Activated CD4-positive, CD25-positive, alpha-beta regulatory T cell treated with anti-CD3 and anti-CD28 coated beads, Interleukin-2, amount 50 U/mL, for 16 hours (primary cell): ENCODE measurements at regions not wholly inside any gene's neighbourhood (a gene's known extent, or its start where the extent isn't known, plus 50 kb on each side); places are given as distances from the start of the nearest gene placed in this dataset.

Experiments used
- DNase-seq: peaks from one replicate; pipeline ENCODE4 v3.0.0-alpha.2; 2020; ENCODE audit warnings: low read depth, low spot score

DNA sequence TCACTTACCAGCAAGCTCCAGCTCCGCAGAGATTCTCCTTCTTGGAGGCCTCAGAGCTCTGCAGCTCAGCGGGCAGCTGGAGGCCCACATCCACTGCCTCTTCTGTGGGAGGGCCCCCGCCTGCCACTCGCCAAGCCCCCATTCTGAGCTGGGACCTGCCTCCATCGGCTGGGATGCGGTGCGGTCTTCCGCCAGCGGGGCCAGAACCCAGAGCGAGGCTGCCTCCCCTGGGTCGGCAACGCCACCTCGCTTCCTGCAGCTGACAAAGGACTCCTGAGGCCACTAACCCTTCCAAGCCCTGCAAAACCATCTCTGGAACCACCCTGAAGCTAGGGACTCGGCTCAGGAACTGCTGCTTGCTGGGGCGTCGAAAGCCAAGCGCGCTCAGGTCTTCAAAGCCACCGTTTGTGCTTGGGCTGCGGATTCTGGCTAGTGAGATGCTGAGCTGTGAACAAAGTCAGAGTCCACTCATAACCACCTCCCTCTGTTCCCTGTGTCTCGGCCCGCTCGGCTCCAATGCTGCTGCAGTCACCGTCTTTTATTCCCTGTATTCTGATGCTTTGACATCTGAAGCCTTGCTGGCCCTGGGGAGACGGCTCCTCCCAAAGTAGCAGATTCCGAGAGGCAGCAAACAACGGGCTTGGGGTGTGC is 174.3 kb downstream of the ENGASE start:
- DNase-seq, result no peak

- DNase-seq, result no peak
These were observed 171.9 kb downstream of the ENGASE start for GRCh38 chr17:79246225-79247190.

DNA sequence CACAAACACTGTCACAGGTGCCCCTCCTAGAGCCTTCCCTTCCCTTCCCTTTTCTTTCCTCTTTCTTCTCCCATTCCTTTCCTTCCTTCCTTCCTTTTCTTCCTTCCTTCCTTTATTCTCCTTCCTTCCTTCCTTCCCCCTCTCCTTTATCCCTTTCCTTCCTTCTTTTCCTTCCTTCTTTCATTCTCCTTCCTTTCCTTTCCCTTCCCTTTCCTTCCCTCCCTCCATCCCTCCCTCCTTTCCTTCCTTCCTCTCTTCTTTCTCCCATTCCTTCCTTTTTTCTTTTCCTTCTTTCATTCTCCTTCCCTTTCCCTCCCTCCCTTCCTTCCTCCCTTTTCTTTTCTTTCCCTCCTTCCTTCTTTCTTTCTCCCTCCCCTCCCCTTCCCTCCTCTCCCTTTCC is 170.0 kb downstream of the ENGASE start:
- DNase-seq, result no peak

GRCh38 chr17:79243996-79244395 is 169.4 kb downstream of the ENGASE start:
- DNase-seq, result no peak

DNA sequence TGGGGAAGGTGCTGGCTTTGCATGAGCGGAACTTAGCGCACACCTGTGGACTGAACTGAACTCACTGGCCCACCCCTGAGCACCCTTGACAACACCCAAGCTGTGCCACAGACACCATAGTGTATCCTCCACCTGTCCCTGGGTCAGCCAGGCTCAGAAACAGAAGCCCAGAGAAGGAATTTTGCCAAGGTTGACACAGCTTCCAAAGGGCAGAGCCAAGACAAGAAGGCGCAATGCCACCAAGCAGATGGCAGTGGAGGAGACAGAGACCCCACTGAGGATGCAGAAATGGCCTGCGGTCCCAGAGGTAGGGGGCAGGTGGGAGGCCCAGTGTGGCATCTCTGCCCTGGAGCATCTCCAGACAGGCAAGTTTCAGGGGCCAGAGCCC is 169.0 kb downstream of the ENGASE start:
- no peak for DNase-seq

- DNase-seq, result no peak
These were observed 168.4 kb downstream of the ENGASE start for GRCh38 chr17:79242873-79243602.

DNA sequence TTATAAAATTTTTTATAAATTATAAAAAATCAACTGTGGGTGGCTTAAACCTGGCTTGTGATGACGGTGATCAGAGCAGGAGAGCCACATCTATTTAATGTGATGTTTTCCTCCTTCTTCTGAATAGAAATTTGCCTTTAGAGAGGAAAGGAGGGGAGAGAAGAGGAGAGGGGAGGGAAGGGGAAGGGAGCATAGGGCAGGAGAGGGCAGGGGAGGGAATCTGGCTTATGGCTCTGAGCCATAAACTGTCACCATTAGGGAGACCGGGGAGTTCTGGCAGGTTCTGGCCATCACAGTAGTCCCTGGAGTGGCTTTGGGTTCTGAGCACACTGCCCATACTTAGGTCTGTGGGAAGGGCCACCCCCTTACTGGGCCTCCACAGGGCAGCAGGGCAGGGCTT is 167.8 kb downstream of the ENGASE start:
- no peak for DNase-seq

DNA sequence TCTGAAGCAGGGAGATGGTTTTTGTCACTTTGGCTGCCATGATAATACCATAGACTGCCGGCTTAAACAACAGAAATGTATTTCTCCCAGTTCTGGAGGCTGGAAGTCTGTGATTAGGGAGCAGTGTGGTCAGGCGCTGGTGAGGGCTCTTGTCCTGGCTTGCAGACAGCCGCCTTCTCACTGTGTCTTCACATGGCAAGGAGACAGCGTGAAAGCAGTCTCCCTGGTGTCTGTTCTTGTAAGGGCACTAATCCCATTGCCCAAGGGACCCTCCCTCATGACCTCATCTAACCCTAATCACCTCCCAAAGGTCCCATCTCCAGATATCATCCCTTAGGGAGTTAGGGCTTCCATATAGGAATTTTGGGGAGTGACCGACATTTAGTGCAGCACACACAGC is 167.0 kb downstream of the ENGASE start:
- no peak for DNase-seq

DNA sequence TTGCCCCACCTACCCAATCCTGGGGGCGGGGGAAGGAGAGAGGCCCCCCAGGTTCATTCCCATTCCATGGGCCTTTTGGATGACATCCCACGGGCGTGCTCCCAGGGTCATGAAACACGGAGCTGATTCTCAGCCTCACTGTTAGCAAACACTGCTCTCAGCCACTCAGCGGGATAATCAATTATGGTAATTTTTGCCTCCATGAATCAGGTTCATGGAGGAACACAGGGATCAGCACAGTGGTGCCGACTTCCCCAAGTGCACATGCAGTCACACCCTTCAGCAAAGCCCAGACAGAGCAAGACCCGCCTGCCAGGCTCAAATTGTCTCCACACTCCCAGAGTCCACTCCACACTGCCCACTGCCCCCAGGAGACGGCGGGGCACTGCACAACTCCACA is 164.6 kb downstream of the ENGASE start:
- DNase-seq, result no peak

DNA sequence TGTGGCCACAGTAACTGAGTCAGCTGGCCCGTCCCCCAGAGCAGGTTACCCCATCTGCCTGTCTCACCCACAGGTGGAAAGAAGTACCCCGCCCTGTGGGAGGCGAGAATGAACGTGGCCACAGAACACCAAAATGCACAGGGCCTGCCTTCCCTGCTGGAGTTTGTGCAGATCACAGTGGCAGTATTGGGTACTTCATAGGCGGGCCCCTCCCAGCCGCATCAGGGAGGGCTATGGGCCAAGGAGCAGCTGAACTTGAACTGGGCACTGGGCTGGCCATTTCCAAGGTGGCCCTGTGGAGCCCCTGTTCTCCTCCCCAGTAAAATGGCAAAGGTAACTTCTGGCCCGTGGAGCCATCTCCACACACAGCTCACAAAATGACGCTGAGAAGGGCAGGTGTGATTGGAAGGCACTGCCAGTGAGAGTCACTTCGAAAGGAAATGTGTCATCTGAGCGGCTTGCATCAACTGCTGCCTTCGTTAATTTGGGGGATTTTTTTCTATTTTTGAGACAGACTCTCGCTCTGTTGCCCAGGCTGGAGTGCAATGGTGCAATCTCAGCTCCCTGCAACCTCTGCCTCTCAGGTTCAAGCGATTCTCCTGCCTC is 162.9 kb downstream of the ENGASE start:
- DNase-seq, result no peak

- no peak for DNase-seq
These were observed 161.2 kb downstream of the ENGASE start for GRCh38 chr17:79235808-79236207.

DNA sequence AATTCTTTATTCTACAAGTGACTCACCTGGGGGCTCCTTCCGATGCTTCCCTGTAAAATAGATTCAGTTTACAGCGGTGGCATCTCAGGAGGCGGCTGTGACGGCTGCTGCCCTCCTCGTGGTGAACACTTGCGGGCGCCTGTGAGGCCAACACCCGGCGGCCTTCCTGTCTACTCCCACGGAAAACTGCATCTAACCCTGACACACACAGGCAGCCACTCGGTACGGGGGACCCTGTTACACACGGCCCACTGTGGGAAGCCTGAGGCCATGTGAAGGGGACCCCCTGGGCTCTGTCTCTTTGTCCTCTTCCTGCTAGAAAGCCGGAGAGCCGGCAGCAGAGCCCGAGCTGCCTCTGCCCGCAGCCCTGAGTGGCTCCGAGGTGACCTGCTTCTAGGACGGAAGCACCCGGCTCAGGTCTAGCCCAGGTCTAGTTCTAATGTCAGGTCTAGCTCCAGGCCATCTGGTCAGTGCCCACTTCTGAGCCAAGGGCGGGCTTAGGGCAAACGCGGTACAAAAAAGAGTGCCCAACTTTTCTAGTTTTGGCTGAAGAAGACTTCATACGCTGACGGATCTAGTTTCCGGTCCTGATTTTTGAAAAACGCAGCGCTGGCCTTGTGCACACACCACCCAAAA is 159.4 kb downstream of the ENGASE start:
- DNase-seq, result no peak

DNA sequence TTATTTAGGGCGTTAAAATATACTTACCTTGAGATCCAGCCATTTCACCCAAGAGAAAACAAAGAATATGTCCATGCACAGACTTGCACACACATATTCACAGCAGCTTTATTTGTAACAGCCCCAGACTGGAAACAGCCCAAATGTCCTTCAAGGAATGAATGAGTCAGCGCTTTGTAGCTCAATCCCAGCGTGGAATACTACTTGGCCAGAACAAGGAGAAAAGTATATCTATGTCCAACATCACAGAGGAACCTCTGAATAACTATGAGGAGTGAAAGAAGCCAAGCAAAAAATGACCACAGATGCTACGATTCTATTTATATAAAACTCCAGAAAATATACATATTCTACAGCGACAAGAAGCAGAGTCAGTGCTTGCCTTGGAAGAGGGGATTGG is 158.3 kb downstream of the ENGASE start:
- no peak for DNase-seq

GRCh38 chr17:79231766-79232287 is 157.2 kb downstream of the ENGASE start:
- DNase-seq, result no peak

DNA sequence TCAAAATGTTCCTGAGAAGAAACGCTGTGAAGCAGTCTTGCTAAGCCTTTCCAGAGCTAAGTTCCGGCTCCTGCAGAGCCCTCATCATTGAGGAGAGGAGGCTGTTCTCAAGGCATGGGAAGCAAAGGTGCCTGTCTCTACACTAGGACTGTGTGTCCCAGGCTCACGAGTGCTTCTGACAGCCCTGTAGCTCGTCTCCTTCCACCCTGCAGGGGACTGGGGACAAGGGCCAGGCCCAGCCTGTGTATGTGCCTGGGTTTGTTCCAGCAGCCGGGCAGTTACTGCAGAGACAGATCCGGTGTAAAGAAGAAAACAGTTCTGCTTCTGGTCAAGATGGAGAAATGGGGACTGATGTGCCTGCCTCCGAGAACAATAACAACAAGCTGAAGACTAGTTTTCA is 156.0 kb downstream of the ENGASE start:
- DNase-seq, result no peak

- DNase-seq, result no peak
These were observed 151.4 kb downstream of the ENGASE start for GRCh38 chr17:79226037-79226436.

GRCh38 chr17:79224903-79225302 is 150.3 kb downstream of the ENGASE start:
- no peak for DNase-seq

- no peak for DNase-seq
These were observed 149.9 kb downstream of the ENGASE start for GRCh38 chr17:79224476-79224875.

- DNase-seq, result no peak
These were observed 149.3 kb downstream of the ENGASE start for GRCh38 chr17:79223953-79224352.

GRCh38 chr17:79223471-79223870 is 148.8 kb downstream of the ENGASE start:
- no peak for DNase-seq

GRCh38 chr17:79221597-79221996 is 147.0 kb downstream of the ENGASE start:
- no peak for DNase-seq
